Smooth muscle cell (in vitro differentiated cells): ENCODE measurements at regions not wholly inside any gene's neighbourhood (a gene's known extent, or its start where the extent isn't known, plus 50 kb on each side); places are given as distances from the start of the nearest gene placed in this dataset.

ENCODE experiments used
- DNase-seq: peaks from one replicate; lab custom pipeline; 2025; ENCODE audit not compliant: unreplicated experiment; lab: John Stamatoyannopoulos, UW
- H2AFZ ChIP-seq: fragments of 200-600 bp; sonication (generic); 2 replicates; pipeline ENCODE4 v1.6.0; 2016; ENCODE audit warnings: antibody characterized with exemption, low read depth, mild to moderate bottlenecking
- H3F3A ChIP-seq: fragments of 200-600 bp; sonication (generic); 2 replicates; pipeline ENCODE4 v1.6.0; 2017; ENCODE audit warnings: antibody characterized with exemption, low read depth
- H3K27ac ChIP-seq: fragments of 200-600 bp; sonication (generic); 2 replicates; pipeline ENCODE4 v1.5.1; 2016; ENCODE audit warnings: low read depth, mild to moderate bottlenecking
- H3K27me3 ChIP-seq: fragments of 200-600 bp; sonication (generic); 2 replicates; pipeline ENCODE4 v1.6.1; 2016; ENCODE audit warnings: low read depth, mild to moderate bottlenecking
- H3K36me3 ChIP-seq: fragments of 200-600 bp; sonication (generic); 2 replicates; pipeline ENCODE4 v1.5.1; 2016; ENCODE audit warnings: low read depth
- H3K4me1 ChIP-seq: fragments of 200-600 bp; sonication (generic); 2 replicates; pipeline ENCODE4 v1.5.1; 2016; ENCODE audit warnings: low read depth
- H3K4me2 ChIP-seq: fragments of 200-600 bp; sonication (generic); 2 replicates; pipeline ENCODE4 v1.6.0; 2016; ENCODE audit warnings: mild to moderate bottlenecking
- H3K4me3 ChIP-seq: fragments of 200-600 bp; sonication (generic); 2 replicates; pipeline ENCODE4 v1.5.1; 2016; ENCODE audit warnings: mild to moderate bottlenecking
- H3K79me2 ChIP-seq: fragments of 200-600 bp; sonication (generic); 2 replicates; pipeline ENCODE4 v1.6.0; 2016; ENCODE audit warnings: low read depth, mild to moderate bottlenecking
- H3K9ac ChIP-seq: fragments of 200-600 bp; sonication (generic); 2 replicates; pipeline ENCODE4 v1.6.0; 2016; ENCODE audit warnings: low read depth
- H3K9me3 ChIP-seq: fragments of 200-600 bp; sonication (generic); replicated peaks from 2 replicates; pipeline ENCODE4 v1.5.1; 2016; ENCODE audit warnings: low read depth
- H4K20me1 ChIP-seq: fragments of 200-600 bp; sonication (generic); 2 replicates; pipeline ENCODE4 v1.6.0; 2016; ENCODE audit warnings: low read depth
- WGBS: methylation state at CpG from one replicate; pipeline ENCODE4 v1.1.7; 2016; ENCODE audit warnings: low lambda C conversion rate; 5-methylcytosine and 5-hydroxymethylcytosine counted together
- TF ChIP-seq, protein P1 (sequence below): fragments of 200-600 bp; sonication (generic); IDR thresholded peaks from 2 replicates; pipeline ENCODE4 v1.5.1; 2017; ENCODE audit warnings: borderline replicate concordance, mild to moderate bottlenecking, antibody characterized with exemption; ENCODE audit not compliant: insufficient read depth, poor library complexity, severe bottlenecking

- no peaks in the 10 kb centered on the region for H4K20me1 ChIP-seq
- no peak overlapping the region for H2AFZ ChIP-seq
- no peak overlapping the region for H3K4me2 ChIP-seq
- TF ChIP-seq, protein P1, sequence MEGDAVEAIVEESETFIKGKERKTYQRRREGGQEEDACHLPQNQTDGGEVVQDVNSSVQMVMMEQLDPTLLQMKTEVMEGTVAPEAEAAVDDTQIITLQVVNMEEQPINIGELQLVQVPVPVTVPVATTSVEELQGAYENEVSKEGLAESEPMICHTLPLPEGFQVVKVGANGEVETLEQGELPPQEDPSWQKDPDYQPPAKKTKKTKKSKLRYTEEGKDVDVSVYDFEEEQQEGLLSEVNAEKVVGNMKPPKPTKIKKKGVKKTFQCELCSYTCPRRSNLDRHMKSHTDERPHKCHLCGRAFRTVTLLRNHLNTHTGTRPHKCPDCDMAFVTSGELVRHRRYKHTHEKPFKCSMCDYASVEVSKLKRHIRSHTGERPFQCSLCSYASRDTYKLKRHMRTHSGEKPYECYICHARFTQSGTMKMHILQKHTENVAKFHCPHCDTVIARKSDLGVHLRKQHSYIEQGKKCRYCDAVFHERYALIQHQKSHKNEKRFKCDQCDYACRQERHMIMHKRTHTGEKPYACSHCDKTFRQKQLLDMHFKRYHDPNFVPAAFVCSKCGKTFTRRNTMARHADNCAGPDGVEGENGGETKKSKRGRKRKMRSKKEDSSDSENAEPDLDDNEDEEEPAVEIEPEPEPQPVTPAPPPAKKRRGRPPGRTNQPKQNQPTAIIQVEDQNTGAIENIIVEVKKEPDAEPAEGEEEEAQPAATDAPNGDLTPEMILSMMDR = no peak
- no peaks in the 10 kb centered on the region for H3K79me2 ChIP-seq
- no peak overlapping the region for H3K9ac ChIP-seq
- no peaks in the 10 kb centered on the region for H3K9me3 ChIP-seq
- no peaks in the 10 kb centered on the region for H3K36me3 ChIP-seq
- no peaks in the 10 kb centered on the region for H3K4me1 ChIP-seq
- no peak overlapping the region for H3K27ac ChIP-seq
- H3K4me3 ChIP-seq = no peak overlapping the region
- DNase-seq = no peak
- H3F3A ChIP-seq = no peaks in the 10 kb centered on the region
- WGBS = 94% methylated on average over 2 of the region's 2 CpGs
- H3K27me3 ChIP-seq = peaks cover 19% of the 10 kb centered on the region
Measured at GRCh38 chr3:181302960-181303359, 313.4 kb upstream of the DNAJC19 start.

DNA sequence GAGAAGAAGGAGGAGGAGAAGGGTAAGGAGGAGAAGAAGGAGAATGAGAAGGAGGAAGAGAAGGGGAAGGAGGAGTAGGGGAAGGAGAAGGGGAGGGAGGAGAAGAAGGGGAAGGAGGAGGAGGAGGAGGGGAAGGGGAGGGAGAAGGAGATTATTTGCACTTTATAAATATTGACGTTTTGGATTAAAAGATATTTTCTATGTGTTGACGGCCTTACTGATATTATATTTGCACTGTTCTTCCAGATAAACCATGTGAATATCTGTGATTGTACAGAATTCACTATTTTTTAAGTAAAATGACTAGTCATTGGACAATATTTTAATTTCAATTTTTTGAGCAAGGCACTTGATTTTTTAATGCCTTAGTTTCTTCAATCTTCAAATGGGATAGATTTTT is 310.5 kb upstream of the DNAJC19 start:
- Histone ChIP-seq H3K27me3 (peaks cover 28% of the 10 kb centered on the region), H3K27ac (no peak overlapping the region), H3K4me3 (no peak overlapping the region), H3K4me1 (no peaks in the 10 kb centered on the region), H3F3A (no peaks in the 10 kb centered on the region), H4K20me1 (no peaks in the 10 kb centered on the region), H3K79me2 (no peaks in the 10 kb centered on the region), H3K36me3 (no peaks in the 10 kb centered on the region), H3K9me3 (no peaks in the 10 kb centered on the region), H3K4me2 (no peak overlapping the region), H3K9ac (no peak overlapping the region), H2AFZ (no peak overlapping the region)
- no peak for DNase-seq
- WGBS = 81% methylated on average over 2 of the region's 2 CpGs
- TF ChIP-seq, protein P1 = no peak

DNA sequence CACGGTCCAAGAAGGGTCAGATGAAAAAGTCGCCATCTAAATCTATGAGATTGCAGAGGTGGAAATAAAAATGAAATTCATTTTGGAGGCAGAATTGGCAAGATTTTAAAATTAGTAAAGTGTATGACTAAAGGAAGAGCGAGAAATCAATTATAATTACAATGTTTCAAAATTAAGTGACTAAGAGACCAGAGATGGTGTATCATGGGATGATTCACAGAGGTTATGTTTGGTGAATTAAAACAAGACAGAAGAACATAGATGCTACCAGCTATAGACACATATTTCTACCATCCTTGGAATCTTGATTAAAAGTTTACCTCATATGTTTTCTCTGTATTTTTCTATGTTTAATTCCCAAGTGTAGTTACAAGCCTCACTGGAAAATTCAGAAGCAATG is 308.9 kb upstream of the DNAJC19 start:
- H3K4me2 ChIP-seq = no peak overlapping the region
- H3K36me3 ChIP-seq = no peaks in the 10 kb centered on the region
- WGBS = 85% methylated on average over 3 of the region's 3 CpGs
- no peaks in the 10 kb centered on the region for H3F3A ChIP-seq
- no peak overlapping the region for H3K9ac ChIP-seq
- H3K27ac ChIP-seq = no peak overlapping the region
- no peaks in the 10 kb centered on the region for H3K4me1 ChIP-seq
- DNase-seq = no peak
- TF ChIP-seq, protein P1 = no peak
- H2AFZ ChIP-seq = no peak overlapping the region
- H3K27me3 ChIP-seq = peaks cover 27% of the 10 kb centered on the region
- H3K79me2 ChIP-seq = no peaks in the 10 kb centered on the region
- no peaks in the 10 kb centered on the region for H4K20me1 ChIP-seq
- H3K9me3 ChIP-seq = no peaks in the 10 kb centered on the region
- no peak overlapping the region for H3K4me3 ChIP-seq

GRCh38 chr3:181292984-181293383 is 303.4 kb upstream of the DNAJC19 start:
- no peak for DNase-seq
- Histone ChIP-seq H3K79me2 (no peaks in the 10 kb centered on the region), H3K9me3 (no peaks in the 10 kb centered on the region), H3K36me3 (no peaks in the 10 kb centered on the region), H3K4me3 (no peak overlapping the region), H3K27ac (no peak overlapping the region), H3K4me2 (no peak overlapping the region), H3F3A (no peaks in the 10 kb centered on the region), H2AFZ (no peak overlapping the region), H4K20me1 (no peaks in the 10 kb centered on the region), H3K4me1 (no peaks in the 10 kb centered on the region), H3K27me3 (peaks cover 9% of the 10 kb centered on the region), H3K9ac (no peak overlapping the region)
- WGBS = 64% methylated on average over 1 of the region's 1 CpG
- TF ChIP-seq, protein P1 = no peak
